ENCODE measurements at regions not wholly inside any gene's neighbourhood (a gene's known extent, or its start where the extent isn't known, plus 50 kb on each side); places are given as distances from the start of the nearest gene placed in this dataset.

DNA sequence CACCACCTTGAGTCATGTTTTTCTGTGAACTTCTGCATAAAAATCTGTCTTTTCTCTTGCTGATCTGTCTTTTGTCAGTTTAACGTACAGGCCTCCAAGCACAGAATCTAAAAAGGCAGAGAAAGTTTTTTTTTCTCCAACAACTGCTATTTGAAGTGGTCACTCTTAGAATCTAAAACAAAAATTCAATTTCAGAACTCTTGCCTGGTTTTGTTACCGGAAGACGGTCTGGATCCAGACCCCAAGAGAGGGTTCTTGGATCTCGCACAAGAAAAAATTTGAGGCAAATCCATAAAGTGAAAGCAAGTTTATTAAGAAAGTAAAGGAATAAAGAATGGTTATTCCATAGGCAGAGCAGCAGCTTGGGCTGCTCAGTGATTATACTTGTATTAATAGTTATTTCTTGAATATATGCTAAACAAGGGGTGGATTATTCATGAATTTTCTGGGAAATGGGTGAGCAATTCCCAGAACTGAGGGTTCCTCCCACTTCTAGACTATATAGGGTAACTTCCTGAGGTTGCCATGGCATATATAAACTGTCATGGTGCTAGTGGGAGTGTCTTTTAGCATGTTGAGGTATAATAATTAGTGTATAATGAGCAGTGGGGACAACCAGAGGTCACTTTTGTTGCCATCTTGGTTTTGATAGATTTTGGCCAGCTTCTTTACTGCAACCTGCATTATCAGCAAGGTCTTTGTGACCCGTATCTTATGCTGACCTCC is 150.0 kb upstream of the PLEKHA5 start:
- H3K4me3 ChIP-seq (ENCODE audit: low read depth in 1 of 3, low read length in 3 of 3) = no peak overlapping the region
- WGBS = 92% methylated on average over 5 of the region's 5 CpGs
- H3K9me3 ChIP-seq (ENCODE audit: control insufficient read depth in 4 of 4, low read length in 3 of 4) = peaks cover 0 to 3% (median 0%) of the 10 kb centered on the region in 4 donors
- TF ChIP-seq, protein P1, sequence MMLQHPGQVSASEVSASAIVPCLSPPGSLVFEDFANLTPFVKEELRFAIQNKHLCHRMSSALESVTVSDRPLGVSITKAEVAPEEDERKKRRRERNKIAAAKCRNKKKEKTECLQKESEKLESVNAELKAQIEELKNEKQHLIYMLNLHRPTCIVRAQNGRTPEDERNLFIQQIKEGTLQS (IDR thresholded peaks at IDR 0.05) = no peak
- TF ChIP-seq FOXA1 (IDR thresholded peaks at IDR 0.05) (no peak), FOXA2 (IDR thresholded peaks at IDR 0.05) (no peak), EGR1 (IDR thresholded peaks at IDR 0.05; ENCODE audit: low read depth in 2 of 2) (no peak), RAD21 (IDR thresholded peaks at IDR 0.05) (no peak), HNF4G (IDR thresholded peaks at IDR 0.05) (no peak), TAF1 (conservative IDR thresholded peaks at IDR 0.05) (no peak), RXRA (IDR thresholded peaks at IDR 0.05) (no peak), NR2F2 (IDR thresholded peaks at IDR 0.05) (no peak)
- TF ChIP-seq, protein P2, sequence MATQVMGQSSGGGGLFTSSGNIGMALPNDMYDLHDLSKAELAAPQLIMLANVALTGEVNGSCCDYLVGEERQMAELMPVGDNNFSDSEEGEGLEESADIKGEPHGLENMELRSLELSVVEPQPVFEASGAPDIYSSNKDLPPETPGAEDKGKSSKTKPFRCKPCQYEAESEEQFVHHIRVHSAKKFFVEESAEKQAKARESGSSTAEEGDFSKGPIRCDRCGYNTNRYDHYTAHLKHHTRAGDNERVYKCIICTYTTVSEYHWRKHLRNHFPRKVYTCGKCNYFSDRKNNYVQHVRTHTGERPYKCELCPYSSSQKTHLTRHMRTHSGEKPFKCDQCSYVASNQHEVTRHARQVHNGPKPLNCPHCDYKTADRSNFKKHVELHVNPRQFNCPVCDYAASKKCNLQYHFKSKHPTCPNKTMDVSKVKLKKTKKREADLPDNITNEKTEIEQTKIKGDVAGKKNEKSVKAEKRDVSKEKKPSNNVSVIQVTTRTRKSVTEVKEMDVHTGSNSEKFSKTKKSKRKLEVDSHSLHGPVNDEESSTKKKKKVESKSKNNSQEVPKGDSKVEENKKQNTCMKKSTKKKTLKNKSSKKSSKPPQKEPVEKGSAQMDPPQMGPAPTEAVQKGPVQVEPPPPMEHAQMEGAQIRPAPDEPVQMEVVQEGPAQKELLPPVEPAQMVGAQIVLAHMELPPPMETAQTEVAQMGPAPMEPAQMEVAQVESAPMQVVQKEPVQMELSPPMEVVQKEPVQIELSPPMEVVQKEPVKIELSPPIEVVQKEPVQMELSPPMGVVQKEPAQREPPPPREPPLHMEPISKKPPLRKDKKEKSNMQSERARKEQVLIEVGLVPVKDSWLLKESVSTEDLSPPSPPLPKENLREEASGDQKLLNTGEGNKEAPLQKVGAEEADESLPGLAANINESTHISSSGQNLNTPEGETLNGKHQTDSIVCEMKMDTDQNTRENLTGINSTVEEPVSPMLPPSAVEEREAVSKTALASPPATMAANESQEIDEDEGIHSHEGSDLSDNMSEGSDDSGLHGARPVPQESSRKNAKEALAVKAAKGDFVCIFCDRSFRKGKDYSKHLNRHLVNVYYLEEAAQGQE (IDR thresholded peaks at IDR 0.05) = no peak
- no peaks in the 10 kb centered on the region for H3K36me3 ChIP-seq (ENCODE audit: control insufficient read depth in 4 of 4, insufficient read depth in 3 of 4, low read depth in 1 of 4, low read length in 3 of 4)
- no peak overlapping the region for H3K27ac ChIP-seq (ENCODE audit: low read depth in 1 of 2, low read length in 2 of 2)
- DNase-seq (ENCODE audit: low spot score) = no peak
- H3K4me1 ChIP-seq (ENCODE audit: control insufficient read depth in 4 of 4, insufficient read depth in 4 of 4, low read length in 3 of 4) = no peaks in the 10 kb centered on the region
- no peak overlapping the region for H3K9ac ChIP-seq (ENCODE audit: low read depth in 1 of 2, low read length in 2 of 2)
- H3K27me3 ChIP-seq (ENCODE audit: control insufficient read depth in 4 of 4, insufficient read depth in 4 of 4, low read length in 3 of 4) = no peaks in the 10 kb centered on the region

DNA sequence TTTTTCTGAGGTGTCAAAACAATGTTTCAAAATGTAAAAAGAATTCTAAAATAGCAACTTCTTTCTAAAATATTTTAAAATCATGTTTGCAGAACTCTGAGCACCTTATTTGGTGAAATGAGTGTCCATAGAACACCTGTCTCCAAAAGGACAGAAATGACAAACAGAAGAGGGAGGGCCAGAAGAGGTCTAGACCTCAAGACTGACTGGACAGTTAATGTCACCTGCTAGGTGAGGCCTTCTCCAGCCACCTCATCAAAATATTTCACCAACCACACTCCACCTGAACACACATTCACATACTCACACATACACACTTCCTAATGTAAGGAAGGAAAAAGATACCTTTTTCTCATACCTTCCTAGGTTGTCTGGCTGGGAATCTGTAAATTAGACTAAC is 147.8 kb upstream of the PLEKHA5 start:
- H3K36me3 ChIP-seq (ENCODE audit: control insufficient read depth in 4 of 4, insufficient read depth in 3 of 4, low read depth in 1 of 4, low read length in 3 of 4) = no peaks in the 10 kb centered on the region
- no peaks in the 10 kb centered on the region for H3K4me1 ChIP-seq (ENCODE audit: control insufficient read depth in 4 of 4, insufficient read depth in 4 of 4, low read length in 3 of 4)
- H3K9ac ChIP-seq (ENCODE audit: low read depth in 1 of 2, low read length in 2 of 2) = no peak overlapping the region
- no peak overlapping the region for H3K27ac ChIP-seq (ENCODE audit: low read depth in 1 of 2, low read length in 2 of 2)
- TF ChIP-seq, protein P2 (IDR thresholded peaks at IDR 0.05) = no peak
- TF ChIP-seq ZBTB33 (IDR thresholded peaks at IDR 0.05) (no peak), YY1 (IDR thresholded peaks at IDR 0.05) (no peak), EGR1 (IDR thresholded peaks at IDR 0.05; ENCODE audit: low read depth in 2 of 2) (no peak), RXRA (IDR thresholded peaks at IDR 0.05) (no peak), CTCF (IDR thresholded peaks at IDR 0.05; ENCODE audit: low read depth, low read length, missing input control) (no peak), SP1 (IDR thresholded peaks at IDR 0.05) (no peak), NR2F2 (IDR thresholded peaks at IDR 0.05) (no peak), TAF1 (conservative IDR thresholded peaks at IDR 0.05) (no peak), HNF4G (IDR thresholded peaks at IDR 0.05) (no peak), JUND (IDR thresholded peaks at IDR 0.05) (no peak), FOXA2 (IDR thresholded peaks at IDR 0.05) (no peak), RAD21 (IDR thresholded peaks at IDR 0.05) (no peak), HNF4A (conservative IDR thresholded peaks at IDR 0.05) (no peak), GABPA (IDR thresholded peaks at IDR 0.05 in 1 of 2, conservative IDR thresholded peaks at IDR 0.05 in 1 of 2) (no peak), FOXA1 (IDR thresholded peaks at IDR 0.05) (no peak)
- TF ChIP-seq, protein P1 (IDR thresholded peaks at IDR 0.05) = no peak
- TF ChIP-seq, protein P3, sequence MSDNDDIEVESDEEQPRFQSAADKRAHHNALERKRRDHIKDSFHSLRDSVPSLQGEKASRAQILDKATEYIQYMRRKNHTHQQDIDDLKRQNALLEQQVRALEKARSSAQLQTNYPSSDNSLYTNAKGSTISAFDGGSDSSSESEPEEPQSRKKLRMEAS (IDR thresholded peaks at IDR 0.05) = no peak
- H3K4me3 ChIP-seq (ENCODE audit: low read depth in 1 of 3, low read length in 3 of 3) = no peak overlapping the region
- H3K27me3 ChIP-seq (ENCODE audit: control insufficient read depth in 4 of 4, insufficient read depth in 4 of 4, low read length in 3 of 4) = no peaks in the 10 kb centered on the region
- DNase-seq (ENCODE audit: low spot score) = no peak
- H3K9me3 ChIP-seq (ENCODE audit: control insufficient read depth in 4 of 4, low read length in 3 of 4) = peaks cover 0 to 3% (median 0%) of the 10 kb centered on the region in 4 donors

Measured in liver (tissue), 8 donors.